ENCODE measurements at regions not wholly inside any gene's neighbourhood (a gene's known extent, or its start where the extent isn't known, plus 50 kb on each side); places are given as distances from the start of the nearest gene placed in this dataset.

- ChIA-PET CTCF (no interaction called here), POLR2A (no interaction called here)
- FAIRE-seq (no peak), ATAC-seq (no peak), DNase-seq (ENCODE audit: low read depth in 1 of 2, low spot score in 1 of 2) (no peak)
- Histone ChIP-seq H3K27ac (no peak overlapping the region), H3K4me2 (no peak overlapping the region), H3K4me3 (no peak overlapping the region), H3K4me1 (no peaks in the 10 kb centered on the region), H3K9me3 (no peaks in the 10 kb centered on the region)
- TF ChIP-seq MAX (IDR thresholded peaks at IDR 0.05) (no peak), RNF2 (IDR thresholded peaks at IDR 0.05; ENCODE audit: borderline replicate concordance, low read depth) (no peak), ZSCAN20 (CRISPR knock-in tag; IDR thresholded peaks at IDR 0.05) (no peak), NPAS2 (CRISPR knock-in tag; IDR thresholded peaks at IDR 0.05; ENCODE audit: borderline replicate concordance) (no peak), FOSB (CRISPR knock-in tag; IDR thresholded peaks at IDR 0.05) (no peak), USF2 (IDR thresholded peaks at IDR 0.05) (no peak), HMGXB4 (CRISPR knock-in tag; IDR thresholded peaks at IDR 0.05; ENCODE audit: borderline replicate concordance) (no peak), MAZ (IDR thresholded peaks at IDR 0.05; ENCODE audit: borderline replicate concordance, low read depth, low read length) (no peak), JUN (IDR thresholded peaks at IDR 0.05) (no peak), REST (IDR thresholded peaks at IDR 0.05) (no peak), PBX3 (IDR thresholded peaks at IDR 0.05) (no peak), KDM1A (IDR thresholded peaks at IDR 0.05; ENCODE audit: low read depth) (no peak), HES2 (IDR thresholded peaks at IDR 0.05) (no peak), ZFP36 (IDR thresholded peaks at IDR 0.05; ENCODE audit: borderline replicate concordance, partially characterized antibody) (no peak), CEBPB (IDR thresholded peaks at IDR 0.05) (no peak), CHD2 (IDR thresholded peaks at IDR 0.05; ENCODE audit: low read length, partially characterized antibody) (no peak), HOXB13 (CRISPR knock-in tag; IDR thresholded peaks at IDR 0.05; ENCODE audit: low read depth) (no peak), BCL3 (IDR thresholded peaks at IDR 0.05) (no peak), TP53 (CRISPR knock-in tag; IDR thresholded peaks at IDR 0.05) (no peak), CHD4 (IDR thresholded peaks at IDR 0.05; ENCODE audit: borderline replicate concordance) (no peak)
- WGBS (ENCODE audit: missing lambda C conversion rate): 42% methylated on average over 4 of the region's 5 CpGs
These were observed 145.3 kb upstream of the RXFP2 start for GRCh38 chr13:31594056-31594455.

Measured in A549 (cell line).